GM12892 (cell line): ENCODE measurements at regions not wholly inside any gene's neighbourhood (a gene's known extent, or its start where the extent isn't known, plus 50 kb on each side); places are given as distances from the start of the nearest gene placed in this dataset.

ENCODE experiments used
- POLR2A ChIP-seq: IDR thresholded peaks from 2 replicates; pipeline ENCODE4 v1.6.1; 2011; ENCODE audit warnings: low read depth, low read length, control low read depth
- TAF1 ChIP-seq: IDR thresholded peaks from 2 replicates; pipeline ENCODE4 v1.6.1; 2011; ENCODE audit warnings: low read depth, mild to moderate bottlenecking, control low read depth, low read length, borderline replicate concordance

DNA sequence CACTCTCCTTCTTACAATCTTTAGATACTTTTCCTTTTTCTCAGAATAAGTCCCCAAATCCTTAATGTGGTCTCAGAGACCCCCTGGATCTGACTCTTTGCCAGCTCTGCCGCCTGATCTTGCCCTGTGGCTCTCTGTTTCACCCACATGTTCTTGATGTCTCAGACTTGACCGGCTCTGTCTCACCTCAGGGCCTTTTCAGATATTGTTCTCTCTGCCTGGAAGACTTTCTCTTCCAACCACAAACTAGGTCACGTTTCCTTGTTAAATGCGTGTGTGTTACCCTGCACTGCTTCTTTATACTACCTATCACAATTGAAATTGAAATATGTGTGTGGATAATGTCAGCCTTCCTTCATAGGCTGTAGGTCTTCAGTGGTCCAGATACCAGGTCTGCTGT, 265.4 kb upstream of the NUDT12 start:
- no peak for TF ChIP-seq POLR2A
- TF ChIP-seq TAF1: no peak
